ENCODE measurements at regions not wholly inside any gene's neighbourhood (a gene's known extent, or its start where the extent isn't known, plus 50 kb on each side); places are given as distances from the start of the nearest gene placed in this dataset.
A peak's percentile ranks its signal among the peaks of the same experiment; 100 is the strongest.
"Not testable (repeated sequence)": the region's sequence is repeated elsewhere in the genome, so short reads cannot be mapped to it uniquely, and the experiment has no call there.

- DNase-seq (ENCODE audit: low spot score) = no peak
These were observed 277.8 kb upstream of the DNAJC19 start for GRCh38 chr3:181267312-181267711.

GRCh38 chr3:181265750-181266333 is 276.3 kb upstream of the DNAJC19 start:
- no peak for DNase-seq (ENCODE audit: low spot score)

GRCh38 chr3:181264486-181264885 is 274.9 kb upstream of the DNAJC19 start:
- DNase-seq (ENCODE audit: low spot score) = no peak

- DNase-seq (ENCODE audit: low spot score) = no peak
These were observed 264.3 kb upstream of the DNAJC19 start for GRCh38 chr3:181253796-181254195.

GRCh38 chr3:181252631-181253030 is 263.1 kb upstream of the DNAJC19 start:
- peak; percentile 98 for DNase-seq (ENCODE audit: low spot score)

- DNase-seq (ENCODE audit: low spot score) = no peak
These were observed 261.2 kb upstream of the DNAJC19 start for GRCh38 chr3:181250714-181251113.

- no peak for DNase-seq (ENCODE audit: low spot score)
These were observed 249.9 kb upstream of the DNAJC19 start for GRCh38 chr3:181239441-181239840.

- DNase-seq (ENCODE audit: low spot score) = peak; percentile 14
These were observed 240.7 kb upstream of the DNAJC19 start for GRCh38 chr3:181230258-181230657.

- DNase-seq (ENCODE audit: low spot score) = no peak
These were observed 223.8 kb upstream of the DNAJC19 start for GRCh38 chr3:181213347-181213746.

GRCh38 chr3:181212271-181212670 is 222.7 kb upstream of the DNAJC19 start:
- no peak for DNase-seq (ENCODE audit: low spot score)

GRCh38 chr3:181210275-181210674 is 220.7 kb upstream of the DNAJC19 start:
- DNase-seq (ENCODE audit: low spot score) = peak; percentile 40

GRCh38 chr3:181189556-181189955 is 200.0 kb upstream of the DNAJC19 start:
- no peak for DNase-seq (ENCODE audit: low spot score)

GRCh38 chr3:181183764-181184163 is 194.2 kb upstream of the DNAJC19 start:
- no peak for DNase-seq (ENCODE audit: low spot score)

GRCh38 chr3:181183057-181183456 is 193.5 kb upstream of the DNAJC19 start:
- not testable (repeated sequence) for DNase-seq (ENCODE audit: low spot score)

- no peak for DNase-seq (ENCODE audit: low spot score)
These were observed 189.5 kb upstream of the DNAJC19 start for GRCh38 chr3:181178991-181179390.

- DNase-seq (ENCODE audit: low spot score) = peak; percentile 50
These were observed 187.1 kb upstream of the DNAJC19 start for GRCh38 chr3:181176601-181177000.

GRCh38 chr3:181174676-181175233 is 185.2 kb upstream of the DNAJC19 start:
- DNase-seq (ENCODE audit: low spot score) = no peak

GRCh38 chr3:181174022-181174421 is 184.5 kb upstream of the DNAJC19 start:
- no peak for DNase-seq (ENCODE audit: low spot score)

- no peak for DNase-seq (ENCODE audit: low spot score)
These were observed 183.7 kb upstream of the DNAJC19 start for GRCh38 chr3:181173227-181173626.

GRCh38 chr3:181134873-181135272 is 145.3 kb upstream of the DNAJC19 start:
- no peak for DNase-seq (ENCODE audit: low spot score)

GRCh38 chr3:181133832-181134231 is 144.3 kb upstream of the DNAJC19 start:
- DNase-seq (ENCODE audit: low spot score) = no peak

- no peak for DNase-seq (ENCODE audit: low spot score)
These were observed 116.1 kb upstream of the DNAJC19 start for GRCh38 chr3:181105646-181106045.

GRCh38 chr3:181103605-181104004 is 114.1 kb upstream of the DNAJC19 start:
- peak; percentile 49 for DNase-seq (ENCODE audit: low spot score)

GRCh38 chr3:181086011-181086410 is 96.5 kb upstream of the DNAJC19 start:
- no peak for DNase-seq (ENCODE audit: low spot score)
